Suprapubic skin (tissue), 4 donors: ENCODE measurements at regions not wholly inside any gene's neighbourhood (a gene's known extent, or its start where the extent isn't known, plus 50 kb on each side); places are given as distances from the start of the nearest gene placed in this dataset.
"Not testable (repeated sequence)": the region's sequence is repeated elsewhere in the genome, so short reads cannot be mapped to it uniquely, and the experiment has no call there.

Experiments used
- DNase-seq, 2 donors: peaks; one replicate each; pipeline ENCODE4 v3.0.0-alpha.2; 2019; ENCODE audit warnings: low spot score in 2 of 2
- H3K27ac ChIP-seq: fragments of 200-600 bp; sonication (generic); one replicate; pipeline ENCODE4 v1.5.1; 2019
- H3K27me3 ChIP-seq: fragments of 200-600 bp; sonication (generic); one replicate; pipeline ENCODE4 v1.5.1; 2019
- H3K36me3 ChIP-seq: fragments of 200-600 bp; sonication (generic); one replicate; pipeline ENCODE4 v1.5.1; 2019
- H3K4me1 ChIP-seq: fragments of 200-600 bp; sonication (generic); one replicate; pipeline ENCODE4 v1.5.1; 2019
- H3K4me3 ChIP-seq: fragments of 200-600 bp; sonication (generic); one replicate; pipeline ENCODE4 v1.5.1; 2019; ENCODE audit warnings: mild to moderate bottlenecking
- H3K9me3 ChIP-seq: fragments of 200-600 bp; sonication (generic); one replicate; pipeline ENCODE4 v1.5.1; 2019
- EP300 ChIP-seq: sonication (generic); formaldehyde crosslinking; IDR thresholded peaks from one replicate; pipeline ENCODE4 v1.6.1; 2017; ENCODE audit warnings: antibody characterized with exemption
- POLR2A ChIP-seq, 2 donors: fragments of 450-650 bp; IDR thresholded peaks; one replicate each; pipeline ENCODE4 v1.6.1; 2017; ENCODE audit warnings: antibody characterized with exemption in 2 of 2, mild to moderate bottlenecking in 2 of 2, moderate library complexity in 2 of 2
- POLR2AphosphoS5 ChIP-seq, 3 donors: sonication (generic); formaldehyde crosslinking; IDR thresholded peaks; one replicate each; pipeline ENCODE4 v1.6.1; 2017; ENCODE audit warnings: antibody characterized with exemption in 3 of 3
- WGBS: methylation state at CpG from one replicate; pipeline ENCODE4 v1.1.5; 2018; 5-methylcytosine and 5-hydroxymethylcytosine counted together
- TF ChIP-seq, protein P1 (sequence below), 2 donors: fragments of 200-600 bp in 1 of 2; fragments of 450-650 bp in 1 of 2; sonication (generic) in 1 of 2; IDR thresholded peaks; one replicate each; pipeline ENCODE4 v1.5.1; 2016 to 2019; ENCODE audit warnings: antibody characterized with exemption in 2 of 2, mild to moderate bottlenecking in 1 of 2, moderate library complexity in 1 of 2

DNA sequence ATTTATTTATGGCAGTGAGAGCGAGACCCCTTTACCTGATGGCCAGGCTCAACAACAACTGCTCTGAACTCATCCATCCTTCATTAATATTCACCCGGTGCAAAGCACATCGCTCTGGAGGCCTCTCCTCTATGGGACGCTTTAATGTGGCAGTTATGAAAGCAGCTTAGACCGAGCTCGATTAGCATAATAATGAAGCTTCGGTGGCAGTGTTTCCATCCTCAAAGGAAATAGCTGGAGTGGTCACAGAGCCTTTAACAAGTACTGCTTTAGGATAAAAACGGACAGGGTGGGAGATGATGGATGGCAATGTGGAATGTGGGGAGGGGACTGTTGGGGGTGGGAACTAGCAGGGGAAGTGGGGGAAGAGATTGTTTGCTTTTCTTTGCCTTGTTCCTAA, 243.9 kb downstream of the SLC4A3 start:
- WGBS = 81% methylated on average over 8 of the region's 8 CpGs
- H3K36me3 ChIP-seq = no peaks in the 10 kb centered on the region
- H3K27me3 ChIP-seq = no peaks in the 10 kb centered on the region
- TF ChIP-seq POLR2AphosphoS5 (IDR thresholded peaks at IDR 0.05) = no peak
- no peak overlapping the region for H3K4me3 ChIP-seq
- no peaks in the 10 kb centered on the region for H3K9me3 ChIP-seq
- no peaks in the 10 kb centered on the region for H3K4me1 ChIP-seq
- H3K27ac ChIP-seq = no peak overlapping the region
- no peak for DNase-seq

DNA sequence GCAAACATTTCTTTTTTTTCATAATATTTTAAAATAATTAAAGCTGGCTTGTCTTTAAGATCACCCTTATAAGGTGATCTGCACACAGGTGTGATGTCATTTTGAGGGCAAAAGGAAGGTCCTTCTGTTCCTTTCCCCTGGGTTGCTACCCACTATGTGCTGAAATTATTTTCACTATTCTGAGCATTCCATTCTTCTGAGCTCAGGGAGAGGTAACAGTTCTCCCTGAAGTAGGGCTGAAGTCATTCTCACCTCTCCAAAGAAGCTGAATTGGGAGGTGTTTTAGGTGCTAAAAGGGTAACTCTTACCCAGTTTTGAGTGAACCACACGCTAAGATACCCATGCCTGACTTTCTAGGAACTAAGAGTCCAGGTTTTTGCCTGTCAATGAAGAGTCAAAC, 247.6 kb downstream of the SLC4A3 start:
- no peak overlapping the region for H3K4me3 ChIP-seq
- peaks cover 5% of the 10 kb centered on the region for H3K27me3 ChIP-seq
- H3K9me3 ChIP-seq = no peaks in the 10 kb centered on the region
- H3K27ac ChIP-seq = no peak overlapping the region
- TF ChIP-seq POLR2AphosphoS5 (IDR thresholded peaks at IDR 0.05) = no peak
- TF ChIP-seq, protein P1, sequence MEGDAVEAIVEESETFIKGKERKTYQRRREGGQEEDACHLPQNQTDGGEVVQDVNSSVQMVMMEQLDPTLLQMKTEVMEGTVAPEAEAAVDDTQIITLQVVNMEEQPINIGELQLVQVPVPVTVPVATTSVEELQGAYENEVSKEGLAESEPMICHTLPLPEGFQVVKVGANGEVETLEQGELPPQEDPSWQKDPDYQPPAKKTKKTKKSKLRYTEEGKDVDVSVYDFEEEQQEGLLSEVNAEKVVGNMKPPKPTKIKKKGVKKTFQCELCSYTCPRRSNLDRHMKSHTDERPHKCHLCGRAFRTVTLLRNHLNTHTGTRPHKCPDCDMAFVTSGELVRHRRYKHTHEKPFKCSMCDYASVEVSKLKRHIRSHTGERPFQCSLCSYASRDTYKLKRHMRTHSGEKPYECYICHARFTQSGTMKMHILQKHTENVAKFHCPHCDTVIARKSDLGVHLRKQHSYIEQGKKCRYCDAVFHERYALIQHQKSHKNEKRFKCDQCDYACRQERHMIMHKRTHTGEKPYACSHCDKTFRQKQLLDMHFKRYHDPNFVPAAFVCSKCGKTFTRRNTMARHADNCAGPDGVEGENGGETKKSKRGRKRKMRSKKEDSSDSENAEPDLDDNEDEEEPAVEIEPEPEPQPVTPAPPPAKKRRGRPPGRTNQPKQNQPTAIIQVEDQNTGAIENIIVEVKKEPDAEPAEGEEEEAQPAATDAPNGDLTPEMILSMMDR (IDR thresholded peaks at IDR 0.05) = no peak
- no peak for TF ChIP-seq EP300
- TF ChIP-seq POLR2A (IDR thresholded peaks at IDR 0.05) = no peak
- no peak for DNase-seq
- 88% methylated on average over 1 of the region's 1 CpG for WGBS
- no peaks in the 10 kb centered on the region for H3K36me3 ChIP-seq
- H3K4me1 ChIP-seq = no peaks in the 10 kb centered on the region

DNA sequence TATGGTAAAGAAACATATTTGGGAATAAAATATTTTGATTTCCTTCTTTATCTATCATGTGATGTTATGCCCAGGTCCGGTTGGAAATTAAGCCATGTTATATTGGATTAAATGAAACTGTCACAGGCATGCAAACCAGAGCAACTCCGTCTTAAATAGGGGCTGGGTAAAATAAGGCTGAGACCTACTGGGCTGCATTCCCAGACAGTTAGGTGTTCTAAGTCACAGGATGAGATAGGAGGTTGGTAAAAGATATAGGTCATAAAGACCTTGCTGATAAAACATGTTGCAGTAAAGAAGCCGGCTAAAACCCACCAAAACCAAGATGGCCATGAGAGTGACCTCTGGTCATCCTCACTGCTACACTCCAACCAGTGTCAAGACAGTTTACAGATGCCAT, 248.6 kb downstream of the SLC4A3 start:
- not testable (repeated sequence) for H3K4me3 ChIP-seq, H3K9me3 ChIP-seq, H3K27me3 ChIP-seq, DNase-seq, H3K4me1 ChIP-seq, H3K27ac ChIP-seq, H3K36me3 ChIP-seq
- WGBS = 60% methylated on average over 3 of the region's 3 CpGs

DNA sequence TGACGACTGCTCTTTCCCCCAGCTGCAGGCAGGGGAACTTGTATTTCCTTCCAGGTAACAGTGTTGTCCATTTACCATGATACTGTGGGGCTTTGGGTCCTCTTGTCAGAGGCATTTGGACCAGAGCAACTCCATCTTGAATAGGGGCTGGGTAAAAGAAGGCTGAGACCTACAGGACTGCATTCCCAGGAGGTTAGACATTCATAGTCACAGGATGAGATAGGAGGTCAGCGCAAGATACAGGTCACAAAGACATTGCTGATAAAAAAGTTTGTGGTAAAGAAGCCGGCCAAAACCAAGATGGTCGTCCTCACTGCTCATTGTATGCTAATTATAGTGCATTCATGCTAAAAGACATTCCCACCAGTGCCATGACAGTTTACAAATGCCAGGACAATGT, 249.5 kb downstream of the SLC4A3 start:
- H3K9me3 ChIP-seq = no peaks in the 10 kb centered on the region
- no peak overlapping the region for H3K4me3 ChIP-seq
- H3K36me3 ChIP-seq = no peaks in the 10 kb centered on the region
- DNase-seq = no peak
- no peak overlapping the region for H3K27ac ChIP-seq
- WGBS = 93% methylated on average over 4 of the region's 4 CpGs
- H3K4me1 ChIP-seq = no peaks in the 10 kb centered on the region
- TF ChIP-seq POLR2A (IDR thresholded peaks at IDR 0.05) = no peak
- TF ChIP-seq POLR2AphosphoS5 (IDR thresholded peaks at IDR 0.05) = no peak
- TF ChIP-seq EP300 = no peak
- TF ChIP-seq, protein P1 (IDR thresholded peaks at IDR 0.05) = no peak
- peaks cover 5% of the 10 kb centered on the region for H3K27me3 ChIP-seq

DNA sequence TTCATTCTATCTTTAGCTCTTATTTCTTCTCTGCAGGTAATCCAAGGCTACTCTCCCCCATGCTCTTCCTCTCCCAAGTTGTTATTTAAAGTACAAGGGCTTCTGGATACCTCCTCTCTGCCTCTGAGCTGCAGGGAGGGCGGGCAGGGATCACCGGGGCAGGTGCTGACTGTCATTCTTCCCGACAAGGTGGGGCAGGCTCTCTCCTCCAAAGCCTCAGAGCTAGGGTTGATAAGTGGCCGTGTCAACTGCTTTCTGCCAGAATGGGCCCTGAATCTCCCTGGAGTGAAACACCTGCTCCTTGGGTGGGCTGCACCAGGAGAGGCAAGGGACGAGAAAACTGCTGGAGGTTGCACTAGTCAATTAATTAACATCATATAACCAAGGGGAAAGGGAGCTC, 250.3 kb downstream of the SLC4A3 start:
- no peaks in the 10 kb centered on the region for H3K9me3 ChIP-seq
- no peak overlapping the region for H3K4me3 ChIP-seq
- H3K36me3 ChIP-seq = no peaks in the 10 kb centered on the region
- no peak overlapping the region for H3K27ac ChIP-seq
- TF ChIP-seq EP300 = no peak
- no peak for TF ChIP-seq POLR2AphosphoS5 (IDR thresholded peaks at IDR 0.05)
- TF ChIP-seq POLR2A (IDR thresholded peaks at IDR 0.05) = no peak
- TF ChIP-seq, protein P1 (IDR thresholded peaks at IDR 0.05) = no peak
- H3K27me3 ChIP-seq = peaks cover 5% of the 10 kb centered on the region
- H3K4me1 ChIP-seq = no peaks in the 10 kb centered on the region
- 41% methylated on average over 5 of the region's 5 CpGs for WGBS
- no peak for DNase-seq

DNA sequence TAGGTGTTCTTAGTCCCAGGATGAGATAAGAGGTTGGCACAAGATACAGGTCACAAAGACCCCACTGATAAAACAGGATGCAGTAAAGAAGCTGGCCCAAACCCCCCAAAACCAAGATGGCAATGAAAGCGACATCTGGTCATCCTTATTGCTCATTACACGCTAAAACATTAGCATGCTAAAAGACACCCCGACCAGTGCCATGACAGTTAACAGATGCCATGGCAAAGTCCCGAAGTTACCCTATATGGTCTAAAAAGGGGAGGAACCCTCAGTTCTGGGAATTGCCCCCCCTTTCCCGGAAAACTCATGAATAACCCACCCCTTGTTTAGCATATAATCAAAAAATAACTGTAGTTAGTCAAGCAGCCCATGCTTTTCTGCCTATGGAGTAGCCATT, 251.1 kb downstream of the SLC4A3 start:
- no peaks in the 10 kb centered on the region for H3K36me3 ChIP-seq
- TF ChIP-seq EP300 = no peak
- no peak for TF ChIP-seq POLR2AphosphoS5 (IDR thresholded peaks at IDR 0.05)
- TF ChIP-seq, protein P1 (IDR thresholded peaks at IDR 0.05) = no peak
- TF ChIP-seq POLR2A (IDR thresholded peaks at IDR 0.05) = no peak
- no peak overlapping the region for H3K4me3 ChIP-seq
- no peaks in the 10 kb centered on the region for H3K9me3 ChIP-seq
- no peaks in the 10 kb centered on the region for H3K4me1 ChIP-seq
- WGBS = 85% methylated on average over 5 of the region's 5 CpGs
- H3K27ac ChIP-seq = no peak overlapping the region
- no peak for DNase-seq
- peaks cover 5% of the 10 kb centered on the region for H3K27me3 ChIP-seq
